Liver (tissue), 8 donors: ENCODE measurements at regions not wholly inside any gene's neighbourhood (a gene's known extent, or its start where the extent isn't known, plus 50 kb on each side); places are given as distances from the start of the nearest gene placed in this dataset.

ENCODE experiments used
- DNase-seq: peaks from one replicate; pipeline ENCODE4 v3.0.0-alpha.2; 2017; ENCODE audit warnings: low spot score
- H3K27ac ChIP-seq, 2 donors: one replicate each; pipeline ENCODE4 v1.7.0; 2013; ENCODE audit warnings: inconsistent platforms in 2 of 2, low read length in 2 of 2, control low read depth in 1 of 2, low read depth in 1 of 2, mild to moderate bottlenecking in 1 of 2
- H3K27me3 ChIP-seq, 4 donors: one replicate each; pipeline versions ENCODE4 v1.6.1 to v1.7.0; 2013; ENCODE audit warnings: low read length in 3 of 4, inconsistent platforms in 1 of 4, mild to moderate bottlenecking in 1 of 4, moderate library complexity in 1 of 4; ENCODE audit not compliant: control insufficient read depth in 4 of 4, insufficient read depth in 4 of 4
- H3K36me3 ChIP-seq, 4 donors: one replicate each; pipeline versions ENCODE4 v1.6.1 to v1.7.0; 2013; ENCODE audit warnings: low read length in 3 of 4, mild to moderate bottlenecking in 3 of 4, low read depth in 1 of 4, moderate library complexity in 1 of 4; ENCODE audit not compliant: control insufficient read depth in 4 of 4, insufficient read depth in 3 of 4
- H3K4me1 ChIP-seq, 4 donors: one replicate each; pipeline versions ENCODE4 v1.6.1 to v1.7.0; 2013; ENCODE audit warnings: low read length in 3 of 4, mild to moderate bottlenecking in 3 of 4, moderate library complexity in 1 of 4; ENCODE audit not compliant: control insufficient read depth in 4 of 4, insufficient read depth in 4 of 4
- H3K4me3 ChIP-seq, 3 donors: one replicate each; pipeline versions ENCODE4 v1.6.1 to v1.7.0; 2013; ENCODE audit warnings: low read length in 3 of 3, control low read depth in 1 of 3, low read depth in 1 of 3, mild to moderate bottlenecking in 1 of 3
- H3K9ac ChIP-seq, 2 donors: one replicate each; pipeline ENCODE4 v1.7.0; 2013; ENCODE audit warnings: low read length in 2 of 2, mild to moderate bottlenecking in 2 of 2, moderate library complexity in 2 of 2, control low read depth in 1 of 2, low read depth in 1 of 2
- H3K9me3 ChIP-seq, 4 donors: one replicate each; pipeline versions ENCODE4 v1.6.1 to v1.7.0; 2013; ENCODE audit warnings: low read length in 3 of 4; ENCODE audit not compliant: control insufficient read depth in 4 of 4
- ATF3 ChIP-seq: IDR thresholded peaks from 2 replicates; pipeline ENCODE4 v1.6.1; 2016; ENCODE audit warnings: antibody characterized with exemption
- CTCF ChIP-seq: fragments of 150-350 bp; IDR thresholded peaks from 2 replicates; pipeline ENCODE4 v1.5.1; 2017; ENCODE audit warnings: improper control_type of control experiment, low read depth, low read length; ENCODE audit not compliant: missing input control
- EGR1 ChIP-seq, 2 donors: IDR thresholded peaks; 2 replicates each; pipeline ENCODE4 v1.6.1; 2016 to 2018; ENCODE audit warnings: antibody characterized with exemption in 2 of 2, low read depth in 2 of 2
- FOXA1 ChIP-seq: IDR thresholded peaks from 2 replicates; pipeline ENCODE4 v1.6.1; 2016; ENCODE audit warnings: antibody characterized with exemption
- FOXA2 ChIP-seq: IDR thresholded peaks from 2 replicates; pipeline ENCODE4 v1.6.1; 2016; ENCODE audit warnings: antibody characterized with exemption
- GABPA ChIP-seq, 2 donors: IDR thresholded peaks in 1 of 2; conservative IDR thresholded peaks in 1 of 2; 2 replicates each; pipeline ENCODE4 v1.6.1; 2016; ENCODE audit warnings: antibody characterized with exemption in 2 of 2, mild to moderate bottlenecking in 1 of 2, moderate library complexity in 1 of 2
- HNF4A ChIP-seq, 2 donors: conservative IDR thresholded peaks; 2 replicates each; pipeline ENCODE4 v1.6.1; 2016; ENCODE audit warnings: antibody characterized with exemption in 2 of 2, mild to moderate bottlenecking in 2 of 2
- HNF4G ChIP-seq: IDR thresholded peaks from 2 replicates; pipeline ENCODE4 v1.6.1; 2016; ENCODE audit warnings: antibody characterized with exemption
- JUND ChIP-seq, 2 donors: IDR thresholded peaks; 2 replicates each; pipeline ENCODE4 v1.6.1; 2016; ENCODE audit warnings: antibody characterized with exemption in 2 of 2
- MAX ChIP-seq: IDR thresholded peaks from 2 replicates; pipeline ENCODE4 v1.6.1; 2016; ENCODE audit warnings: antibody characterized with exemption
- NR2F2 ChIP-seq: IDR thresholded peaks from 2 replicates; pipeline ENCODE4 v1.6.1; 2016; ENCODE audit warnings: antibody characterized with exemption
- RAD21 ChIP-seq, 2 donors: IDR thresholded peaks; 2 replicates each; pipeline ENCODE4 v1.6.1; 2016; ENCODE audit warnings: antibody characterized with exemption in 2 of 2, mild to moderate bottlenecking in 2 of 2
- REST ChIP-seq: IDR thresholded peaks from 2 replicates; pipeline ENCODE4 v1.6.1; 2016; ENCODE audit warnings: antibody characterized with exemption, mild to moderate bottlenecking
- RXRA ChIP-seq, 2 donors: IDR thresholded peaks; 2 replicates each; pipeline ENCODE4 v1.6.1; 2017 to 2018; ENCODE audit warnings: antibody characterized with exemption in 2 of 2, mild to moderate bottlenecking in 1 of 2
- SP1 ChIP-seq: IDR thresholded peaks from 2 replicates; pipeline ENCODE4 v1.6.1; 2018; ENCODE audit warnings: antibody characterized with exemption, mild to moderate bottlenecking
- TAF1 ChIP-seq: conservative IDR thresholded peaks from 2 replicates; pipeline ENCODE4 v1.6.1; 2016; ENCODE audit warnings: antibody characterized with exemption, mild to moderate bottlenecking
- YY1 ChIP-seq: IDR thresholded peaks from 2 replicates; pipeline ENCODE4 v1.6.1; 2016; ENCODE audit warnings: antibody characterized with exemption, mild to moderate bottlenecking
- ZBTB33 ChIP-seq: IDR thresholded peaks from 2 replicates; pipeline ENCODE4 v1.6.1; 2016; ENCODE audit warnings: antibody characterized with exemption
- WGBS: extraction: QIAGEN DNeasy Blood & Tissue Kit; methylation state at CpG from one replicate; pipeline ENCODE4 v1.1.7; 2013; 5-methylcytosine and 5-hydroxymethylcytosine counted together
- donor health status: healthy.
- donor health status: healthy.
- donor health status: healthy.
- donor health status: healthy.
- donor health status: healthy.

- H3K27me3 ChIP-seq: no peaks in the 10 kb centered on the region
Observed at GRCh38 chr1:166302989-166303758, 136.4 kb upstream of the FAM78B start.

More at GRCh38 chr1:166302989-166303758, 136.4 kb upstream of the FAM78B start:
- no peak overlapping the region for H3K27ac ChIP-seq
- TF ChIP-seq JUND (IDR thresholded peaks at IDR 0.05) (no peak), CTCF (no peak), RAD21 (IDR thresholded peaks at IDR 0.05) (no peak), FOXA2 (no peak), HNF4G (no peak), TAF1 (no peak), ATF3 (no peak), NR2F2 (no peak), RXRA (IDR thresholded peaks at IDR 0.05) (no peak), REST (no peak), HNF4A (conservative IDR thresholded peaks at IDR 0.05) (no peak), ZBTB33 (no peak), GABPA (IDR thresholded peaks at IDR 0.05 in 1 of 2, conservative IDR thresholded peaks at IDR 0.05 in 1 of 2) (no peak), EGR1 (IDR thresholded peaks at IDR 0.05; ENCODE audit: low read depth in 2 of 2) (no peak), YY1 (no peak), SP1 (no peak), MAX (no peak), FOXA1 (no peak)
- no peak overlapping the region for H3K4me3 ChIP-seq
- H3K36me3 ChIP-seq: no peaks in the 10 kb centered on the region
- no peak for DNase-seq
- no peak overlapping the region for H3K9ac ChIP-seq
- no peaks in the 10 kb centered on the region for H3K4me1 ChIP-seq
- WGBS: 82% methylated on average over 7 of the region's 7 CpGs
- no peaks in the 10 kb centered on the region for H3K9me3 ChIP-seq
